ENCODE measurements at regions not wholly inside any gene's neighbourhood (a gene's known extent, or its start where the extent isn't known, plus 50 kb on each side); places are given as distances from the start of the nearest gene placed in this dataset.

DNA sequence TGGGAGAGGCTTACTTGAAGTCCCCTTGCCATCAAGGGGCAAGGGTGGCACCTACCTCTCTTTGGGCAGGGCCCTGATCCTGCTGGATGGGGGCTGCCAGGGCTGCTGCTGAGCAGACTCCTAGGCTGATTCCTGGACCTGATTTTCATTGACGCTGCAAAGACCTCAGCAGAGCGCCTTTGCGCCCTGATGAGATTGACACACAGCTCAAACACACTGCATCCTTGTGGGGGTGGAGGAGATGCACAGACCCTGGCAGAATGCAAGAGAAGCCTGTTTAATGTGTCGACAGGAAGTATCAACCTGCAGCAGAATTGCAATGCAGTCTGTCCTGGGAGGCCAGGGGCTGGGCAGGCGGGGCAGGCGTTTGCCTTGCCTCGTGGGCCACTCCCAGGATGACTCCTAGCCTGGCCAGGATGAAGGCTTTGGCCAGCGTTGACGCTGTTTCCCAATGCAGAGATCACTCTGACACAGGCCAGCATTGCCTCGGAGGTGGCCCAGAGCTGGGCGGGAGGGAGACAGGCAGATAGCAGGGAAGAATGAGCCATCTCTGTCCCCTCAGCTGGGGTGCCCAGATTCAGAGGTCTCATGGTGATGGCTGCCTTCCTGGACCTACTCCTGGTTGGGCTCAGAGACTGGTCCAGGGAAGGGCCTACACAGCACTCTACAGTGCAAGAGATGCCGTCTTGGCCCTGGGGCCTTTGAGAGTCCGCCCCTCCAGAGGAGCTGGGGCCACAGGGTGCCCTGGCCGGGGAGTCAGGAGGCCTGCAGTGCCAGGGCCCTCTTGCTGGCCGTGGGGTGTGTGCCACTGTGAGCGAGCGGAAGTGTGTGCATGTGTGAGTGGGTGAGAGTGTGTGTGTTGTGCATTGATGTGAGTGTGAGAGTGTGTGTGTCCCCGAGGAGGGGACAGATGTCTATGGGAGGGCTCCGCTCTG, 108.3 kb downstream of the KIF26A start:
- Histone ChIP-seq H3K27me3 (replicated peaks; ENCODE audit: insufficient read depth, low read depth, low read length, poor library complexity) (no peaks in the 10 kb centered on the region), H3K9me3 (ENCODE audit: low read depth, low read length, poor library complexity, severe bottlenecking) (no peaks in the 10 kb centered on the region), H3K4me3 (ENCODE audit: low read depth, low read length, poor library complexity, severe bottlenecking) (no peak overlapping the region), H3K4me1 (ENCODE audit: insufficient read depth, low read length, poor library complexity, severe bottlenecking) (no peaks in the 10 kb centered on the region), H3K27ac (ENCODE audit: low read depth, low read length, poor library complexity, severe bottlenecking) (no peak overlapping the region), H3K36me3 (ENCODE audit: insufficient read depth, low read length, poor library complexity, severe bottlenecking) (no peaks in the 10 kb centered on the region)
- BruUV-seq (replicated peaks), result no TSS peak
- intact Hi-C loops (cut with micrococcal nuclease; ENCODE audit: unreplicated experiment), result no loop called here
- DNase-seq (ENCODE audit: low spot score), result no peak
- POLR2A ChIA-PET (ENCODE audit: low non-redundant PET), result no interaction called here
- TF ChIP-seq EZH2 (IDR thresholded peaks at IDR 0.05; ENCODE audit: borderline replicate concordance, low read depth, low read length, poor library complexity, severe bottlenecking), result no peak
- TF ChIP-seq, protein P1, sequence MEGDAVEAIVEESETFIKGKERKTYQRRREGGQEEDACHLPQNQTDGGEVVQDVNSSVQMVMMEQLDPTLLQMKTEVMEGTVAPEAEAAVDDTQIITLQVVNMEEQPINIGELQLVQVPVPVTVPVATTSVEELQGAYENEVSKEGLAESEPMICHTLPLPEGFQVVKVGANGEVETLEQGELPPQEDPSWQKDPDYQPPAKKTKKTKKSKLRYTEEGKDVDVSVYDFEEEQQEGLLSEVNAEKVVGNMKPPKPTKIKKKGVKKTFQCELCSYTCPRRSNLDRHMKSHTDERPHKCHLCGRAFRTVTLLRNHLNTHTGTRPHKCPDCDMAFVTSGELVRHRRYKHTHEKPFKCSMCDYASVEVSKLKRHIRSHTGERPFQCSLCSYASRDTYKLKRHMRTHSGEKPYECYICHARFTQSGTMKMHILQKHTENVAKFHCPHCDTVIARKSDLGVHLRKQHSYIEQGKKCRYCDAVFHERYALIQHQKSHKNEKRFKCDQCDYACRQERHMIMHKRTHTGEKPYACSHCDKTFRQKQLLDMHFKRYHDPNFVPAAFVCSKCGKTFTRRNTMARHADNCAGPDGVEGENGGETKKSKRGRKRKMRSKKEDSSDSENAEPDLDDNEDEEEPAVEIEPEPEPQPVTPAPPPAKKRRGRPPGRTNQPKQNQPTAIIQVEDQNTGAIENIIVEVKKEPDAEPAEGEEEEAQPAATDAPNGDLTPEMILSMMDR (conservative IDR thresholded peaks at IDR 0.05; ENCODE audit: low read depth, low read length), result no peak
- CTCF ChIA-PET, result no interaction called here

DNA sequence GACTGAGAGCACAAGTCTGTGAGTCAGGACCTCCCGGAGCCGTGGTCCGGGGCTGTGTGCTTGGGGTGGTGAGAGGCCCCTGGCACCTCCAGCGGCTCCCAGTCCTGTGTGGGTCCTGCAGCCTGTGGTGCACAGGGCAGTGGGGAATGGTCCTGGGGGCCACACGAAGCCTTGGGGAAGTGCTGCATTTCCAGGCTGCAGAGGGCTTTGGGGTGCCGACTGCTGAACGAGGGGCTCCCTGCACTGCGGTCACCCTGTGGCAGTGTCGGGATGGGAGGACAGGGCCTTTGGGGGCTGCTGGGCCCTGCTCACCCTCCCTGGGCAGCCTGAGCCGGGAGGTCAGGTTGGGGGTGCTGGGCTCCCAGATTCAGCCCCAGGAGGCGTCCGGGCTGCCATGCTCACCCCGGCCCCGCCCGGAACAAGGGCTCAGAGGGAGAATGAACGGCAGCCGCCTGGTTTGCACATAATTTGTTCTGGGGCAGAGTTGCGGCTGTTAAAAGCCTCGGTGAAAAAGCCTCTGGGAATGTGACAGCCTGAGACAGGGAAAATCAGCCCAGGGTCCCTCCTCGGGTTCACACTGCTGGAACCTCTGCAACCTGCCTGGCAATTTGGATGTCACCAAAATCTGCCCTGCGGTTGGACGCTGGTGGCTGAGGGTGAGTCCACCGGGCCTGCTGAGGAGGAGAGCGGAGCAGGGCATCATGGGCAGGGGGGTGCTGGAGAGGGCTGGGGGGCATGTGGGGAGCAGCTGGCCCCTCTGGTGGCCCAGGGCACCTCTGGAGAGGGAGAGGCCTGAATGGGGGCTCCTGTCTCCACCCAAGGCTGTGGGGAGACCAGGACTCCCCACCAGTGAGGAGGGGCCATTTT, 109.2 kb downstream of the KIF26A start:
- Histone ChIP-seq H3K27me3 (replicated peaks; ENCODE audit: insufficient read depth, low read depth, low read length, poor library complexity) (no peaks in the 10 kb centered on the region), H3K9me3 (ENCODE audit: low read depth, low read length, poor library complexity, severe bottlenecking) (no peaks in the 10 kb centered on the region), H3K36me3 (ENCODE audit: insufficient read depth, low read length, poor library complexity, severe bottlenecking) (no peaks in the 10 kb centered on the region), H3K4me1 (ENCODE audit: insufficient read depth, low read length, poor library complexity, severe bottlenecking) (no peaks in the 10 kb centered on the region), H3K27ac (ENCODE audit: low read depth, low read length, poor library complexity, severe bottlenecking) (no peak overlapping the region), H3K4me3 (ENCODE audit: low read depth, low read length, poor library complexity, severe bottlenecking) (no peak overlapping the region)
- POLR2A ChIA-PET (ENCODE audit: low non-redundant PET), result no interaction called here
- DNase-seq (ENCODE audit: low spot score), result no peak
- CTCF ChIA-PET, result no interaction called here
- TF ChIP-seq, protein P1 (conservative IDR thresholded peaks at IDR 0.05; ENCODE audit: low read depth, low read length), result no peak
- no peak for TF ChIP-seq EZH2 (IDR thresholded peaks at IDR 0.05; ENCODE audit: borderline replicate concordance, low read depth, low read length, poor library complexity, severe bottlenecking)
- no TSS peak for BruUV-seq (replicated peaks)
- intact Hi-C loops (cut with micrococcal nuclease; ENCODE audit: unreplicated experiment), result no loop called here

DNA sequence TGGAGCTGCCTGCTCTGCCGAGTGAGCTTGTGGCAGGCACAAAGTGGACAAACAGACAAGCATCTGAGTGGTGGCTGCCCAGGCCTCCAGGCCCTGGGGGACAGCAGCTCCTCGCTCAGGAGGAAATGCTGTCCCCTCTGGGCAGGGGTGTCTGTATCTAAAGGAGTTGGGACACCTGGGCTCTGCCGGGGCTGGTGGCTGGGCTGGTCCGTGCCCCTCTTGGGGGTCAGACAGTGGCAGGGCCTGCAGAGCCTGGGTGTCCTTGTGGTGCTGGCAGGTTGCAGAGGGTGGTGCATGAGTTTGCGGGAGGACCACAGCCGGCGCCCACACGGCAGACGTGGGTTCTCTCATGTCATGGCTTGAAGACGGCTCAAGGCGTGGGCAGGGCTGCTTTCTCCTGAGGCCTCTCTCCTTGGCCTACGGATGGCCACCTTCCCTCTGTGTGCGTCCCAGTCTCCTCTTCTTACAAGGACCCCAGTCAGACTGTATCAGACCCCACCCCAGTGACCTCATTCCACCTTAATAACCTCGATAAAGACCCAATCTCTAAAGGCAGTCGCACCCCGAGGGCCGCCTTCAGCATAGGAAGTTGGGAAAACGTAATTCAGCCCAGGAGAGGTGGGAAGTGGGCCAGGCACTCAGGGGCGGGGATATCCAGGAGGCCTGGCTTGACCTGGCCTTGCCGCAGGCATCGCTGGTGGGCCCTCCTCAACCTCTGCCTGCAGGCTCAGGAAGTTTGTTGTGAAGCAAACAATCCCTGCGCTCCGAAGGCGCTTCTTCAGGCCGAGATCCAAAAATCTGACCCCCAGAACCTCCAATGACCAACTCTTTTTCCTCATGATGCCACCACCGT, 110.0 kb downstream of the KIF26A start:
- no peak overlapping the region for H3K27ac ChIP-seq (ENCODE audit: low read depth, low read length, poor library complexity, severe bottlenecking)
- no peaks in the 10 kb centered on the region for H3K36me3 ChIP-seq (ENCODE audit: insufficient read depth, low read length, poor library complexity, severe bottlenecking)
- no peaks in the 10 kb centered on the region for H3K27me3 ChIP-seq (replicated peaks; ENCODE audit: insufficient read depth, low read depth, low read length, poor library complexity)
- DNase-seq (ENCODE audit: low spot score), result no peak
- no peak overlapping the region for H3K4me3 ChIP-seq (ENCODE audit: low read depth, low read length, poor library complexity, severe bottlenecking)
- BruUV-seq (replicated peaks), result no TSS peak
- no peaks in the 10 kb centered on the region for H3K4me1 ChIP-seq (ENCODE audit: insufficient read depth, low read length, poor library complexity, severe bottlenecking)
- ChIA-PET CTCF (no interaction called here), POLR2A (ENCODE audit: low non-redundant PET) (no interaction called here)
- no peaks in the 10 kb centered on the region for H3K9me3 ChIP-seq (ENCODE audit: low read depth, low read length, poor library complexity, severe bottlenecking)
- intact Hi-C loops (cut with micrococcal nuclease; ENCODE audit: unreplicated experiment), result no loop called here
- TF ChIP-seq, protein P1 (conservative IDR thresholded peaks at IDR 0.05; ENCODE audit: low read depth, low read length), result no peak
- TF ChIP-seq EZH2 (IDR thresholded peaks at IDR 0.05; ENCODE audit: borderline replicate concordance, low read depth, low read length, poor library complexity, severe bottlenecking), result no peak
